Stomach (tissue), 4 donors: ENCODE measurements at regions not wholly inside any gene's neighbourhood (a gene's known extent, or its start where the extent isn't known, plus 50 kb on each side); places are given as distances from the start of the nearest gene placed in this dataset.

Experiments
- POLR2AphosphoS5 ChIP-seq, 3 donors: sonication (generic); formaldehyde crosslinking; IDR thresholded peaks; one replicate each; pipeline ENCODE4 v1.6.1; 2016; ENCODE audit warnings: antibody characterized with exemption in 3 of 3
- TF ChIP-seq, protein P1 (sequence below), 7 experiments: fragments of 450-650 bp in 4 of 7; fragments of 200-600 bp in 3 of 7; sonication (generic) in 3 of 7; IDR thresholded peaks; one replicate each; pipeline ENCODE4 v1.5.1; 2016 to 2019; ENCODE audit warnings: antibody characterized with exemption in 7 of 7, control low read depth in 2 of 7, mild to moderate bottlenecking in 1 of 7

DNA sequence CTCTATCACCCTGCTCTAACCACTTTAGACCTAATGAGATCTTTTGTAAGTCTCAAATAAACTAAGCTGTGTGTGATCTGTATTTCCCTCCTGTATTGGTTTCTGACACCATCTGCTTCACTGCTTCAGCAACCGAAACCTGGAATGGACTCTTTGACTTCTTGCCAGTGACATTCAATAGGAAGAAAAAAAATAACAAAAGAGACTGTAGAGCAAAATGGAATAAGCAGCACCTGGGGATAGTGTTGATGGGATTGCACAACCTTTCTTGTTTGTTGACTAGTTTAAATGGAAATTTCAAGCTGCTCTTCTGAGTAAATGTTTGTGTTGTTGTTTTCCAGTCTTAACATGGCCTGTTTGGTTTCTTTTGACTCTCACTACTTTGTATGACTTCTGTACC is 888.6 kb upstream of the SEL1L start:
- TF ChIP-seq, protein P1, sequence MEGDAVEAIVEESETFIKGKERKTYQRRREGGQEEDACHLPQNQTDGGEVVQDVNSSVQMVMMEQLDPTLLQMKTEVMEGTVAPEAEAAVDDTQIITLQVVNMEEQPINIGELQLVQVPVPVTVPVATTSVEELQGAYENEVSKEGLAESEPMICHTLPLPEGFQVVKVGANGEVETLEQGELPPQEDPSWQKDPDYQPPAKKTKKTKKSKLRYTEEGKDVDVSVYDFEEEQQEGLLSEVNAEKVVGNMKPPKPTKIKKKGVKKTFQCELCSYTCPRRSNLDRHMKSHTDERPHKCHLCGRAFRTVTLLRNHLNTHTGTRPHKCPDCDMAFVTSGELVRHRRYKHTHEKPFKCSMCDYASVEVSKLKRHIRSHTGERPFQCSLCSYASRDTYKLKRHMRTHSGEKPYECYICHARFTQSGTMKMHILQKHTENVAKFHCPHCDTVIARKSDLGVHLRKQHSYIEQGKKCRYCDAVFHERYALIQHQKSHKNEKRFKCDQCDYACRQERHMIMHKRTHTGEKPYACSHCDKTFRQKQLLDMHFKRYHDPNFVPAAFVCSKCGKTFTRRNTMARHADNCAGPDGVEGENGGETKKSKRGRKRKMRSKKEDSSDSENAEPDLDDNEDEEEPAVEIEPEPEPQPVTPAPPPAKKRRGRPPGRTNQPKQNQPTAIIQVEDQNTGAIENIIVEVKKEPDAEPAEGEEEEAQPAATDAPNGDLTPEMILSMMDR (IDR thresholded peaks at IDR 0.05), result no peak
- TF ChIP-seq POLR2AphosphoS5 (IDR thresholded peaks at IDR 0.05), result no peak
